Coronary artery (tissue), 2 donors: ENCODE measurements at regions not wholly inside any gene's neighbourhood (a gene's known extent, or its start where the extent isn't known, plus 50 kb on each side); places are given as distances from the start of the nearest gene placed in this dataset.
"Not testable (repeated sequence)": the region's sequence is repeated elsewhere in the genome, so short reads cannot be mapped to it uniquely, and the experiment has no call there.

Source experiments
- DNase-seq: peaks from one replicate; pipeline ENCODE4 v3.0.0-alpha.2; 2017; ENCODE audit warnings: low spot score
- H3K27ac ChIP-seq, 2 donors: fragments of 200-600 bp; sonication (generic); one replicate each; pipeline ENCODE4 v1.5.1; 2016 to 2019
- H3K4me3 ChIP-seq: fragments of 200-600 bp; sonication (generic); 2 replicates; pipeline ENCODE4 v1.5.1; 2016; ENCODE audit warnings: mild to moderate bottlenecking, moderate library complexity
- TF ChIP-seq, protein P1 (sequence below): fragments of 200-600 bp; sonication (generic); IDR thresholded peaks from one replicate; pipeline ENCODE4 v1.5.1; 2019; ENCODE audit warnings: antibody characterized with exemption

DNA sequence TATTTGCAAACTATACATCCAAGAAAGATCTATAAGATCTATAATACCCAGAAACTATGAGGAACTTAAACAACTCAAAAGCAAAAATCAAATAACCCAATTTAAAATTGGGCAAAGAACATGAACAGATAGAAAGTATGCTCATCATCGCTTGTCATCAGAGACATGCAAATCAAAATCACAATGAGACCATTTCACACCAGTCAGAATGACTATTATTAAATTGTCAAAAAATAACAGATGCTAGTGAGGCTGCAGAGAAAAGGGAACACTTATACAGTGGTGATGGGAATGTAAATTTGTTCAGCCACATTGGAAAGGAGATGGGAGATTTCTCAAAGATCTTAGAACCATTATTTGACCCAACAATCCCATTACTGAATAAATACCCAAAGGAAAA, 1451.7 kb upstream of the ADGRL3 start:
- TF ChIP-seq, protein P1, sequence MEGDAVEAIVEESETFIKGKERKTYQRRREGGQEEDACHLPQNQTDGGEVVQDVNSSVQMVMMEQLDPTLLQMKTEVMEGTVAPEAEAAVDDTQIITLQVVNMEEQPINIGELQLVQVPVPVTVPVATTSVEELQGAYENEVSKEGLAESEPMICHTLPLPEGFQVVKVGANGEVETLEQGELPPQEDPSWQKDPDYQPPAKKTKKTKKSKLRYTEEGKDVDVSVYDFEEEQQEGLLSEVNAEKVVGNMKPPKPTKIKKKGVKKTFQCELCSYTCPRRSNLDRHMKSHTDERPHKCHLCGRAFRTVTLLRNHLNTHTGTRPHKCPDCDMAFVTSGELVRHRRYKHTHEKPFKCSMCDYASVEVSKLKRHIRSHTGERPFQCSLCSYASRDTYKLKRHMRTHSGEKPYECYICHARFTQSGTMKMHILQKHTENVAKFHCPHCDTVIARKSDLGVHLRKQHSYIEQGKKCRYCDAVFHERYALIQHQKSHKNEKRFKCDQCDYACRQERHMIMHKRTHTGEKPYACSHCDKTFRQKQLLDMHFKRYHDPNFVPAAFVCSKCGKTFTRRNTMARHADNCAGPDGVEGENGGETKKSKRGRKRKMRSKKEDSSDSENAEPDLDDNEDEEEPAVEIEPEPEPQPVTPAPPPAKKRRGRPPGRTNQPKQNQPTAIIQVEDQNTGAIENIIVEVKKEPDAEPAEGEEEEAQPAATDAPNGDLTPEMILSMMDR, result no peak
- no peak overlapping the region for H3K27ac ChIP-seq
- no peak overlapping the region for H3K4me3 ChIP-seq

DNA sequence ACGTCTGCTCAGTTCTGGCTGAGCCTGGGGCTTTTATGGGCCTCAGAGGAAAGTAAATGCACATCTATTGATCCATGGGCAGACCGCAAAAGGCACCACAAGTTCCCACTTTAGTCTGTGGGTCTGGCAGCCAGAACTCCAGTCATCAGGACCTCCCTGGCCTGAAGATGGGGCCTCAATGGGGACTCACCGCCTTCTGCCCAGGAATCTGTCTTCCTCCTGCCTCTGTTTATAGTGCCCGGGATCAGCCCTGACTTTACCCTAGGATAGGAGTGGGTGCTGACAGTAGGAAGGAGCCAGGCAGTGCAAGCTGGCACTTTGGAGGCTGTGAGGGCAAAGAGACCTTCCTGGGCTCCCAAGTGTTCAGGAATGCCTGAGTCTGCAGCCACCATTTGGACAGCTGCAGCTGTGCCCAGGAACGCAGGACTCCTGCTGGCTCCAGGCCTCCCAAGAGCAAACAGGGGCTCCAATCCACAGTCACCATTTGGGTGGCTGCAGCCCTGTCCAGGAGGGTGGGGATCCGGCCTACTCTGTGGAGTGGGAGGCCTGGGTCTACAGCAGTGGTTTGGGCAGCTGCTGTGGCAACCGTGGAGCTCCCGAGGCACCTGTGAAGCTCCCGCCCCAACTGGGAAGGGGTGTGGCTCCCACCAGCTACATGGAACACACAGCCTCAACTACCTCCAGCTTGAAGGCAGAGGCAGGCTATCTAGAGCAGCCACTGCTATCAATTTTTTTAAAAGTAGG, 1440.9 kb upstream of the ADGRL3 start:
- H3K27ac ChIP-seq, result no peak overlapping the region
- no peak for DNase-seq
- no peak overlapping the region for H3K4me3 ChIP-seq
- TF ChIP-seq, protein P1, result no peak

More for the DNA sequence above, 1451.7 kb upstream of the ADGRL3 start:
- no peak for DNase-seq

DNA sequence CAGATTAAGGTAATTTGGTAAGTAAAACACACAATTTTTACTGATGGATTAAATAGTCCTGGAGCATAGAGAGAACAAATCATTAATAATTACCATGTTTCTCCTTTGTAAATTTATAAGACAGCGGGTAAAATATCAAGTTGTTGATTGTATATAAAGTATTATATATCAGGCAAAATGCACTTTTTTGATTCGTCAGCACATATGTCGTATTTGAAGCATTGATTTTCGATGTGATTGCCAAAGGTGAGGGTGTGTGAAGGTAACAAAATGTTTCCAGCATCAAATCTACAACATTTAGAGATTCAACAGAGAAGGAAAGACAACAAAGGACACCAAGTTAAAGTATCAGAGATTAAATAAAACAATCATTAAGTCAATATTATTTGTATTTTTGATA, 1437.8 kb upstream of the ADGRL3 start:
- Histone ChIP-seq H3K27ac (no peak overlapping the region), H3K4me3 (no peak overlapping the region)
- DNase-seq, result no peak
- TF ChIP-seq, protein P1, result no peak

DNA sequence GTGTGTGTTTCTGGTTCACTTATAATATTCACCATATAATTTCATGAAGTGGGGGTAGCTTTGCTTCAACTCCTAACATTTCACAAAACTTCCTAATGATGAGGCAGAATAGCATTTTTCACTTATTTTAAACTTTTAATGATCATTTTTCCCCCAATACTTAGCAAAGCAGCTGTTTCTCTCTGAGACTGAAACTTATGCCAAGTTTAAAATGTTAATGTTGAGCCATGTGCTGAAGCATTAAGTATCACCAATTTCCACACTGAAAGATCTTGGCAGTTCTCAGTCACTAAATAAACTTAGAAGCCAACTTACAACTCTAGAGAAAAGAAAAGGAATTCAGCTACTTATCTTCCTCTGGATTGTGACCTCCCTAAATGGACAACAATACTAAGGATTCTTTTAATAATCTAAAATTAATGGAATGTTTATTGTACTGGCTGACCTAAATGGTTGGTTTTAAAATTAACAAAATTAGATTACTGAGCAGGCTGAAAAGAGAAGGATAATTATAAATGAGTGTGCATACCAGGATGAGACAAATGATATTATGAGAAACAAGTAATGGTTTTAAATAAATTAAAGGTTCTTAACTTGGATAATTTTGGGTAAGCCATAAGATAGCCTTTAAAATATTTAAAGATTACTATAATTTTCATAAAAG, 1429.4 kb upstream of the ADGRL3 start:
- no peak for DNase-seq
- no peak overlapping the region for H3K27ac ChIP-seq
- TF ChIP-seq, protein P1, result no peak
- H3K4me3 ChIP-seq, result no peak overlapping the region

DNA sequence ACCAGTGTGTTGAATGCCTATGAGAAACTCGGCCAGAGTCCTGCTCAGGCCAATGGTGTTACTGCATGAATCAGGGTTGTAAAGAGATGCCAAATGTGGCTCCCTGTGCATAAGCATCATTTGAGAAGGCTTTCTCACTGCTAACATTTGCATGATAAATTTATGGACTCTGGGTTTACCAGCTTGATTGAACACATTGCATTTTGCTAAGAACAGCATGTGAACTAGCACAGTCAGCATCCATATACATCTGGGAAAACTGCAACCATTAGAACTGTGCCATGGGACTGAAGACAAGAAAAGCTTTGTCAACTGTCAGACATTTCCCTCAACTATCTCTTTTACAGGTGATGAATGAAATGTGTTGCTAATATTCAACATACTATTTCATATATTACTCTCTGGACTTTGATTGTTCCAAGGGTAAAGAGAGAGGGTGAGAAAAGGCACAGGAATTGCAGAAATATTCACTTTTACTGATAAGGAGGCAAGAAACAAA, 1427.4 kb upstream of the ADGRL3 start:
- Histone ChIP-seq H3K27ac (no peak overlapping the region), H3K4me3 (no peak overlapping the region)
- no peak for DNase-seq
- TF ChIP-seq, protein P1, result no peak

DNA sequence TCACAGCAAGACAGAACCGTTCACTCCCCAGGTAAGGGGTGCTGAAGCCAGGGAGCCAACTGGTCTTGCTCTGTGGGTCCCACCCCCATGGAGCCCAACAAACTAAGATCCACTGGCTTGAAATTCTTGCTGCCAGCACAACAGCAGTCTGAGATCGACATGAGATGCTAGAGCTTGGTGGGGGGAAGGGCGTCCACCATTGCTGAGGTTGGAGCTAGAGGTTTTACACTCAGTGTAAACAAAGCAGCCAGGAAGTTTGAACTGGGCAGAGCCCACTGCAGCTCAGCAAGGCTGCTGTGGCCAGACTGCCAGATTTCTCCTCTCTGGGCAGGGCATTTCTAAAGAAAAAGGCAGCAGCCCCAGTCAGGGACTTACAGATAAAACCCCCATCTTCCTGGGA, 1419.9 kb upstream of the ADGRL3 start:
- H3K27ac ChIP-seq, DNase-seq, H3K4me3 ChIP-seq: not testable (repeated sequence)

DNA sequence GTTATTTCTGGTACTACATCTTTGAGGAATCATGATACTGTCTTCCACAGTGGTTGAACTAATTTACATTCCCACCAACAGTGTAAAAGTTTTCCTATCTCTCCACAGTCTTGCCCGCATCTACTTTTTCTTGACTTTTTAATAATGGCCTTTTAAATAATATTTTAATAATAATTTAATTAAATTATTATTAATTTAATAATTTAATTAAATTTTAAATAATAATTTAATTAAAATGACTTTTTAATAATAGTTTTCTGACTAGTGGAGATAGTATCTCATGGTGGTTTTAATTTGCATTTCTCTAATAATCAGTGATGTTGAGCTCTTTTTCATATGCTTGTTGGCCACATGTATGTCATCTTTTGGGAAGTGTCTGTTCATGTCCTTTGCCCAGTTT, 1395.0 kb upstream of the ADGRL3 start:
- DNase-seq, result no peak
- H3K4me3 ChIP-seq, result no peak overlapping the region
- TF ChIP-seq, protein P1, result no peak
- no peak overlapping the region for H3K27ac ChIP-seq
